HAP-1 (cell line): ENCODE measurements at regions not wholly inside any gene's neighbourhood (a gene's known extent, or its start where the extent isn't known, plus 50 kb on each side); places are given as distances from the start of the nearest gene placed in this dataset.
"Not testable (repeated sequence)": the region's sequence is repeated elsewhere in the genome, so short reads cannot be mapped to it uniquely, and the experiment has no call there.

Source experiments
- DNase-seq, 2 experiments: peaks; one replicate each; pipeline ENCODE4 v3.0.0-alpha.2; 2016 to 2020; ENCODE audit warnings: low spot score in 2 of 2
- H3K27me3 ChIP-seq: fragments of 250-450 bp; sonication (Bioruptor Pico); 2 replicates; pipeline ENCODE4 v1.5.1; 2020; ENCODE audit warnings: low read depth, mild to moderate bottlenecking, moderate library complexity
- H3K36me3 ChIP-seq: fragments of 250-450 bp; sonication (Bioruptor Pico); replicated peaks from 2 replicates; pipeline ENCODE4 v1.5.1; 2020; ENCODE audit warnings: mild to moderate bottlenecking
- H3K4me1 ChIP-seq: fragments of 250-450 bp; sonication (Bioruptor Pico); 2 replicates; pipeline ENCODE4 v1.5.1; 2020; ENCODE audit warnings: mild to moderate bottlenecking
- H3K4me3 ChIP-seq: fragments of 250-450 bp; sonication (Bioruptor Pico); 2 replicates; pipeline ENCODE4 v1.5.1; 2020; ENCODE audit warnings: mild to moderate bottlenecking, moderate library complexity
- H3K9me3 ChIP-seq: fragments of 250-450 bp; sonication (Bioruptor Pico); 2 replicates; pipeline ENCODE4 v1.5.1; 2020; ENCODE audit warnings: mild to moderate bottlenecking, moderate library complexity
- in situ Hi-C: fragments of 300-500 bp; cut with MboI; formaldehyde crosslinking; loops from 3 replicates; pipeline ENCODE4 v1.14.3; 2020; ENCODE audit warnings: low sequenced_read_pairs, inconsistent platforms, mixed read lengths

DNA sequence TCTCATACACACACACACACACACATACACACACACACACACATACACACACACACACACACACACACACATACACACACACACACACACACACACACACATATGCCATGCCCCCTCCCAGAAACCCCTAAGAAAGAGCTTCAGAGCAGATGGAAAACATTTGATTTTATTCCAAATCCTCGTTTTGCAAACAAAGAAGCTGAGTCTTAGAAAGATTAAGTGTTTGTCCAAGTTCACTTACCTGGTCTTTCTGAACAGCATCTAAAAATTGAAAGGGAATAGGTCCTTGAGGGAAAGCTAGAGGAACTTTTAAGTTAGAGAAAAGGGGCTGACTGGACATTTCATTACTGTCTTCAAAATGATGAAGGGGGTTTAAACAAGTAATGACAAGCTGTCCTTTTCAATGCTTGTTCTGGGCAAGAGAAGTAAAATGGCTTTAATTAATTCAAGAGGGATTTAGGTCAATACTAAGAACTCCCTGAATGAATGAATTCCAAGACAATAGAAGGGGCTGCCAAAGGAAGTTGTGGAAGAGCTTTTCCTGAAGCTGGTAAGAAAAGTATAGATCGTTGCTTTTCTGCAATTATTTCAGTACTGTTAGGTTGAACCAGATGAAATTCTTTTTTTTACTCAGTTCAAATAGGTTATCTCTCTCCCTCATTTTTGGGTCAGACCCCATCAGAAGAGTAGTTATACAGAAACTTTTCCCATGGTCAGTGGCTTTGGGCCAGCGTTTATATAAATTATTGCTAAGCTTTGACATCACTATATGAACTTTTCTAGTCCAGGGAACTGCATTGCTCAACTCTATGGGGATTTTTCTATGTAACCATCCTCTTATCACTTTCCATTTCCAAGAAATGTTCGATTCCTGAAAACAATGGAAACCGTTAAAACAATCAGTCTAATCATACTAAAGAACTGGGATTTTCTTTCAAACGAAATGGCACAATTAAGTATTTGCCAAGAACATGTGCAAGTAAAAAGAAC, 261.4 kb downstream of the MTERF1 start:
- H3K27me3 ChIP-seq: 0 out of 2 replicates have a peak, but pooled peaks cover 3% of the 10 kb centered on the region
- in situ Hi-C loops: no loop called here
- H3K9me3 ChIP-seq: no peaks in the 10 kb centered on the region
- H3K36me3 ChIP-seq: no peaks in the 10 kb centered on the region
- peaks cover 15% of the 10 kb centered on the region for H3K4me1 ChIP-seq
- DNase-seq: peak in 1 of 2 experiments; percentile 80
- no peak overlapping the region for H3K4me3 ChIP-seq

DNA sequence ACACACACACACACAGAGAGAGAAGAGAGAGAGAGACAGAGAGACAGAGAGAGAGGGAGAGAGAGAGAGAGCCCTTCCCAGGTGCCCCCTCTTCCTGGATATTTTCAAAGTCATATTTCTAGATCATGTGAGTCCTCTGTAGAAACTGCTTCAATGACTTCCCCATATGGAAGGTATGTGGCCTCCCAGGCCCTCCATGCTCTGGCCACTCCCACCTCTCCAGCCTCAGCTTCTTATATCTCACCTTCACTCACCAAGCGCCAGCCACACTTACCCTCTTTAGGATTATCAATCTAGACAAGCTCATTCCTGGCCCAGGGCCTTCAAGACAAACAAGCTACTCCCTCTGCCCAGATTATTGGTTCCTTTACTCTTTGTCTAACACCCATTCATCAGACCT, 259.7 kb downstream of the MTERF1 start:
- H3K27me3 ChIP-seq: 0 out of 2 replicates have a peak, but pooled peaks cover 3% of the 10 kb centered on the region
- in situ Hi-C loops: no loop called here
- no peak overlapping the region for H3K4me3 ChIP-seq
- H3K9me3 ChIP-seq: no peaks in the 10 kb centered on the region
- no peak for DNase-seq
- H3K36me3 ChIP-seq: no peaks in the 10 kb centered on the region
- peaks cover 15% of the 10 kb centered on the region for H3K4me1 ChIP-seq

DNA sequence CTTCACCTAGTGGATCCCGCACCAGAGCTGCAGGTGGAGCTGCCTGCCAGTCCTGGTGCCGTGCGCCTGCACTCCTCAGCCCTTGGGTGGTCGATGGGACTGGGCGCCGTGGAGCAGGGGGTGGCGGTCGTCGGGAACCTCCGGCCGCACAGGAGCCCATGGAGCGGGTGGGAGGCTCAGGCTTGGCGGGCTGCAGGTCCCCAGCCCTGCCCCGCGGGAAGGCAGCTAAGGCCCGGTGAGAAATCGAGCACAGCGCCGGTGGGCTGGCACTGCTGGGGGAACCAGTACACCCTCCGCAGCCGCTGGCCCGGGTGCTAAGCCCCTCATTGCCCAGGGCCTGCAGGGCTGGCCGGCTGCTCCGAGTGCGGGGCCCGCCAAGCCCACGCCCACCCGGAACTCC, 253.2 kb downstream of the MTERF1 start:
- H3K36me3 ChIP-seq, DNase-seq, H3K9me3 ChIP-seq, H3K4me1 ChIP-seq, H3K4me3 ChIP-seq, H3K27me3 ChIP-seq: not testable (repeated sequence)
- in situ Hi-C loops: loop anchor here (25.0 kb wide), 1 partner anchor 540 kb away; no protein-coding TSS in a partner anchor

DNA sequence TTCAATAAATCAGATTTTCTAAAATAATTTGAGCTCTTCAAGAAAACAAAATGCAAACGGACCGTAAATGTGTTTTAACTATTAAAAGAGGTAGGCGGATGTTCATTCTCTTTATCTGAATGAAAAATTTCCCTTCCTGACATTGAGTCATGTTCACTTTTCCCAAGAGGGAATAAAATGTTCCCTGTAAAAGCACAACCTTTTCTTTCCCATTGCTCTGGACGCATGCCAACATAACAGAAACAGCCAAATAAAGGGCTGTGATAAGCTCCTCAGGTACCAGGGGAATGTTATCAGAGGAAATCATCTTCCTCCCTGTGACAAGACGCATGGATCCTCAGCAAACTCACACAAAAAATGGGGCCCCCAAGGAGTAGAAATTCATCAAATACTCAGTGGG, 251.8 kb downstream of the MTERF1 start:
- no peak overlapping the region for H3K4me3 ChIP-seq

DNA sequence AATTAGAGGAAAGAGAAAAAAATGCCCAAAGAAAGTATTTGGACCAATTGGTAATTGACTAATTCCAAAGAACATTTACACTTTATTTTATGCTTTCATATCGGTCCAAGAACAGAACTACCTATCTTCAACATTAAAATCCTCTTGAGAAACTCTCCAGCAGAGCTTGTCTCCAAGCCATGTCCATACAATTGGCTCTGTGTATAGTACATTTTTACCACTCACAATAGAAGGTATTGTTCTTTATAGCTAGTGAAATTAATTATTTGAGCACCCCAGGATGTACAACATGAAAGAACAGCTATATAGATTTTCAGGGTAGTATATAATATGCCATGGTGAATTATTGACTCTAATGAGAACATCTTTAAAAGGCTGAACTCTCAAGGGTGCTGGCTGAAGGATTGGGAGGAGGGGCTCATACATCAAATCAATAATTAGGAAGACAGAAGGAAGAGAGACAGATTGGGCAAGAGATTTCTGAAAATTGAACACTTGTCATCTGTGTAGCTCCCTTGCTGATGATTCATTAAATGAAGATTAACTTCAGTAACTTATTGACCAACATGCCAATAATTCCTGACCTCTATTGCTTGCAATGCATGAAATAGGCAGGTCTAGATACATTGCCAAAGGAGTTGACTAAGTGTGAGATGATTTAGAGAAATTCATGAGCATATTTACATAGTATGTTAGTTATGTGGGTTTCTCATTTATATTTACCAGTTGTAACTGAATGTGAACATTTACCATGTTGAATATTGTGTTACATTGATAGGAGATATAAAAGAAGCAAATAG, 249.7 kb downstream of the MTERF1 start:
- no peaks in the 10 kb centered on the region for H3K36me3 ChIP-seq
- no peak overlapping the region for H3K4me3 ChIP-seq
- in situ Hi-C loops: loop anchor here (25.0 kb wide), 1 partner anchor 543 kb away; no protein-coding TSS in a partner anchor
- H3K4me1 ChIP-seq: no peaks in the 10 kb centered on the region
- no peak for DNase-seq
- no peaks in the 10 kb centered on the region for H3K27me3 ChIP-seq
- no peaks in the 10 kb centered on the region for H3K9me3 ChIP-seq

More for the DNA sequence above, 251.8 kb downstream of the MTERF1 start:
- DNase-seq: no peak
- H3K9me3 ChIP-seq: no peaks in the 10 kb centered on the region
- H3K27me3 ChIP-seq: no peaks in the 10 kb centered on the region
- in situ Hi-C loops: loop anchor here (25.0 kb wide), 1 partner anchor 541 kb away; no protein-coding TSS in a partner anchor
- no peaks in the 10 kb centered on the region for H3K4me1 ChIP-seq
- no peaks in the 10 kb centered on the region for H3K36me3 ChIP-seq

DNA sequence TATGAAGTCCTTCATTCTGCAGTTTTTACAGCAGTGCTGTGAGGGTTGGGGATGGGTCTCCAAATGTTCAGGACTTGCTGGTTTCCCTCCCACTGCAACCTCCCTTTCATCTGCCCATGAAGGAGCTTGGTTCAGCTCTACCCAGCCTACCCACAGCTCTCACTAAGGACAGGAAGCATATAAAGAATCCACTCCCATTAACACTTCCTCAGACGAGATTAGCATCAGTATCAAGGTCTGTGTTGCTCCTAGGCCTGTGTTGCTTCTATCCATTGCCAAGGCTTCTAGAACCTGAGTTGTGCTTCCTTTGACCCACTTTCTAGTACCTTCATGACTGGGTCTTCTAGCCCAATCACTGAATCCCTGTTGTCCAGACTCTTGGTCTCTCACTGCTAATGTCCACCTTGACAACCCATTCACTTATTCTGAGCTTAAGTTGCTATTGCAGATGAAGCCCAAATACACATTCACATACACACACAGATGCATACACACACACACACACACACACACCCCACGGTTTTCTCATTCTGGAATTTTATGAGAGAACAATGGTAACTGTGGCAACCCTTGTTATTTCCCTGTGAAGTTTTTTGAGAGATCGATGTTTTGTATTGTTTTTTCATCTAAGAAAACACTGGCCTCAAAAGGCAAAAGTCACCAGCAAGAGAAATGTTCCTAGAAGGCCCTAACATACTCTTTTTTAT, 248.1 kb downstream of the MTERF1 start:
- no peak for DNase-seq
- in situ Hi-C loops: loop anchor here (25.0 kb wide), 1 partner anchor 545 kb away; no protein-coding TSS in a partner anchor

DNA sequence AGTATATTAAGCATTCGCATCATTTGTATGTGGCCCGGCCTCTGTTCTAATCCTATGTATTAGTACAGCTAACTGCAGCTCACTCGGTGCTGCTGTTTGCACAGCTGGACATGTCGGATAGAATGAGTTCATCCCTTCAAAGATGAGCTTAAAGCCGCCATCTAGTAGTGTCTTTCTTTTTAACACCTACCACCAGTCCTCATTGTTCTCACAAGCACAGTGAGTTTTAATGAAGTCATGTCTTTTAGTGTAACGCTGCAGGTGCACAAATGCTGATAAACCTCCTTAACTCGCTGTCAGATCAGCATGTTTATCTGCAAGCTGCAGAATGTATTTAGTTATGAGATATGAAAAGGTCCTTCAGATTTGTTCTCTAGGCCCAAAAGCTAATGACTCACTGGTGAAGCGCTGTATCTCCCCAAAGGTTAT, 247.5 kb downstream of the MTERF1 start:
- H3K4me1 ChIP-seq: no peaks in the 10 kb centered on the region
- H3K27me3 ChIP-seq: no peaks in the 10 kb centered on the region
- in situ Hi-C loops: loop anchor here (25.0 kb wide), 1 partner anchor 546 kb away; no protein-coding TSS in a partner anchor
- no peak for DNase-seq
- no peak overlapping the region for H3K4me3 ChIP-seq
- no peaks in the 10 kb centered on the region for H3K9me3 ChIP-seq
- H3K36me3 ChIP-seq: no peaks in the 10 kb centered on the region

More for the DNA sequence above, 248.1 kb downstream of the MTERF1 start:
- Histone ChIP-seq H3K27me3 (no peaks in the 10 kb centered on the region), H3K4me3 (no peak overlapping the region), H3K9me3 (no peaks in the 10 kb centered on the region), H3K36me3 (no peaks in the 10 kb centered on the region), H3K4me1 (no peaks in the 10 kb centered on the region)

DNA sequence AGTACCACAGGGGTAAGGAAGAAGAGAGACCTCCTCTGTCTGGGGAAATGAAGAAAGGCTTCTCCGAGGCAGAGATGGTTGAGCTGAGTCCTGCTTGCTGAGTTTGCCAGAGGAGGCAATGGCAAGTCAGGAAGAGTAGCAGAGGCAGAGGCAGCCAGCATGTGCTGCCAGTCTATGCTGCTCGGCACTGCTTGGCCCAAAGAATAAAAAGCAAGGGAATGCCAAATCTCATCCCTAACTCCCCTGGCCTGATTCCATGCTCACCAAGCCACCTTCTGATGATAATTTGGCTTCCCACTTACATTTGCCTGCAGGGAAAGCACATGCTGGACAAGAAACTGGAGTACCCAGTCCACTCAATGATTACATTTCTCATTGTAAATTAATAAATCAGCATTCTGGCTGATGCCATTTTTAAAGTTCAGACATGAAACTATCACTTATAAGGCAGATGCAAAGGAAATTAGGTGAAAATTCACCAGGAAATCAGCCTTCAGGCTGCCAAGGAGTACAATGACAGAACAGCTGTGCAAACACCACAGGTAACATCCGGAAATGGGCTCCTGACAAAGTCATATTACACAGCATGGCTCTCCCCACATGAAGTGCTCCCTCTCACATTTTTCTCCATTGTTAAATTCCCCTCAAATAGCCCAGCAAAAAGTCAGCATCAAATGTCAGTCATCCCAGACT, 245.9 kb downstream of the MTERF1 start:
- no peaks in the 10 kb centered on the region for H3K9me3 ChIP-seq
- no peaks in the 10 kb centered on the region for H3K36me3 ChIP-seq
- in situ Hi-C loops: loop anchor here (25.0 kb wide), 1 partner anchor 547 kb away; no protein-coding TSS in a partner anchor
- DNase-seq: no peak
- H3K27me3 ChIP-seq: no peaks in the 10 kb centered on the region
- no peaks in the 10 kb centered on the region for H3K4me1 ChIP-seq
- no peak overlapping the region for H3K4me3 ChIP-seq

DNA sequence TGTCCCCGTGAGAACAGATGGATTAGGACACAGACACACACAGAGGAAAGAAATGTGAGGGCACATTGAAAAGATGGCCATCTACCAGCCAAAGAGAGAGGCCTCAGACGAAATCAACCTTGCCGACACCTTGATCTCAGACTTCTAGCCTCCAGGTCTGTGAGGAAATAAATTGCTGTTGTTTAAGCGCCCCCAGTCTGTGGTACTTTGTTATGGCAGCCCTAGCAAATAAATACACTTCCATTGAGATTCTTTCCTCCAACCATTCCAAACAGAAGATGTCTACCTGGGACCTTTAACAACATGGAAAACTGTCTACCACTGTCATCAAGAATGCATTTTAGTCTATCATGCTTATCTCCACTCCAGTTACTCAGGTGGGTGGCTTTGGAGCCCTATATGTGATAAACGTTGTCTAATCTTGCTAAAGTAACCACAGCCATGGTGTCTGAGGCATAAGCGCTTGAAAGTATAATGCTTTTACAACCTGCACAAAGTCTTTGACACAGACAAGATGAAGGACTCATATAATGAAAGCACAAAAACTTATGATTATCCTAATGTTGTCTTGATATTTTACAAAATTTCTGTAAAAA, 244.3 kb downstream of the MTERF1 start:
- no peaks in the 10 kb centered on the region for H3K4me1 ChIP-seq
- no peaks in the 10 kb centered on the region for H3K36me3 ChIP-seq
- no peaks in the 10 kb centered on the region for H3K27me3 ChIP-seq
- DNase-seq: peak; percentile 49 to 57
- no peak overlapping the region for H3K4me3 ChIP-seq
- H3K9me3 ChIP-seq: no peaks in the 10 kb centered on the region
- in situ Hi-C loops: loop anchor here (25.0 kb wide), 1 partner anchor 549 kb away; no protein-coding TSS in a partner anchor

DNA sequence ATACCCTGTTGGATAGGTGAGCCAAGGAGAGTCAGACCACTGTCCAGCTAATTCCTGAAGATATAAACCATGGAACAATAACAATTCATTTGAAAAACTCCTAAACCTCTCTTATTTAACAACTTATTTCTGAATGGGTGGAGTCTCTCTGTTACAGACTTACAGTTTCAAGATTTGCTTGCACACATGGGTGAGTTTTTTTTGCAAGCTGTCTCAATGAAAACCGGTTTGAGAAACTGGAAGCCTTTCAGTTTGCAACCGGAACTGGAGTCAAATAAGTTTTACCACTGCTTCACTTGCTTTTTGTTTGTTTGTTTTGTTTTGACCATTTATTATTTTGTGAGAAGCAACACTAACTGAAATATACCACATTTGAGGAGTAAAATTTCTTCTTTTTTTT, 243.8 kb downstream of the MTERF1 start:
- Histone ChIP-seq H3K36me3 (no peaks in the 10 kb centered on the region), H3K27me3 (no peaks in the 10 kb centered on the region), H3K4me3 (no peak overlapping the region), H3K9me3 (no peaks in the 10 kb centered on the region), H3K4me1 (no peaks in the 10 kb centered on the region)
- in situ Hi-C loops: loop anchor here (25.0 kb wide), 1 partner anchor 549 kb away; no protein-coding TSS in a partner anchor
- DNase-seq: no peak

DNA sequence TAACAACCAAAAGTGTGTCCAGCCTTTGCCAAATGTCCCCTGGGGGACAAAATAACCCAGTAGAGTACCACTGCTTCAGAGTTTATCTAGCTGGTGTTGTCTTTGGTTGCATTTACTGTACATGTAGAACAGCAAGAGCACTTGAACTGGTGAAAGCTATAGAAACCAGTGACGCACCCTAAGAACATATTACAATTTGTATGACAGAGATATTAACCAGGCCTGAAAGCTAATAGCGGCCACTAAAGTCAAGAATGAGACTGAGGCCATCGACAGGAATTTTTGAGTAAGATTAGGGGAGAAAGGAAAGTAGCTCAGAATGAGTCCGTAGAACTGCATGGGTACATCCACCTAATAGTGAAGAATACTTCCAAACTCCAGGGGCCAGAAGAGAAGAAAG, 236.2 kb downstream of the MTERF1 start:
- Histone ChIP-seq H3K27me3 (no peaks in the 10 kb centered on the region), H3K36me3 (no peaks in the 10 kb centered on the region), H3K4me3 (no peak overlapping the region), H3K4me1 (no peaks in the 10 kb centered on the region), H3K9me3 (no peaks in the 10 kb centered on the region)
- in situ Hi-C loops: loop anchor here (25.0 kb wide), 1 partner anchor 557 kb away; no protein-coding TSS in a partner anchor
- no peak for DNase-seq

DNA sequence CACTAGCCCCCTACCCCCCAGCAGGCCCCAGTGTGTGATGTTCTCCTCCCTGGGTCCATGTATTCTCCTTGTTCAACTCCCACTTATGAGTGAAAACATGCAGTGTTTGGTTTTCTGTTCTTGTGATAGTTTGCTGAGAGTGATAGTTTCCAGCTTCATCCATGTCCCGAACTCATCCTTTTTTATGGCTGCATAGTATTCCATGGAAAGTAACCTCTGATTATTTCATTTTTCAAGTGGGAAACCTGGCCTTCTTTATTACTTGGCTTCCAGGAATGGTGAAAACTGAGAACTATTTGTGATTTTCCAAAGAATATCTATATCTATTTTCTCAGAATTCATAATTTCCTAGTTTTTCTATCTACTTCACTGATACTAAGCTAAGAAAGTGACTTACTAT, 235.0 kb downstream of the MTERF1 start:
- Histone ChIP-seq H3K36me3 (no peaks in the 10 kb centered on the region), H3K27me3 (no peaks in the 10 kb centered on the region), H3K4me1 (no peaks in the 10 kb centered on the region), H3K9me3 (no peaks in the 10 kb centered on the region), H3K4me3 (no peak overlapping the region)
- no peak for DNase-seq
- in situ Hi-C loops: loop anchor here (25.0 kb wide), 1 partner anchor 558 kb away; no protein-coding TSS in a partner anchor
